GM21526 (cell line): ENCODE measurements at regions not wholly inside any gene's neighbourhood (a gene's known extent, or its start where the extent isn't known, plus 50 kb on each side); places are given as distances from the start of the nearest gene placed in this dataset.
"Not testable (repeated sequence)": the region's sequence is repeated elsewhere in the genome, so short reads cannot be mapped to it uniquely, and the experiment has no call there.

Source experiments
- ATAC-seq: cut with Tn5 transposase; IDR thresholded peaks from one replicate; pipeline ENCODE4 v1.9.1; 2021; ENCODE audit warnings: moderate library complexity; ENCODE audit not compliant: unreplicated experiment, low FRiP score

DNA sequence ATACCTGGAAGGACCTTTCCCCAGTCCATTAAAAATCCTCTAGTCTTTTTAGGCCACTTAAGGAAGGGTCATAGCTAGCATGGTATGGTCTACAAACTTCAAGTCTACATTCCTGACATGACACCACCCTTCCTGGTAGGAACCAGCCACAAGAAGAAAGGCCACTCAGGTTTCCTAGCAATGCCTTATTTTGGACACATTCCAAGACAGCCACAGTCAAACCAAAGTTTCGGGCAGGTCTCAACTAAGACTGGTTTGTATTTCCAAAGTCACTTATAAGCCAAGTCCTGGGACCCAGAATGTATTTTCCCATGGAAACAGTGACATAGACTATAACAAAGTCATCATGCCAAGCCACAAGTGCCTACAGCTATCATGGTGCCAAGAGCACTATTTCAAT lies 50.6 kb upstream of the SLC44A3 start:
- ATAC-seq, result no peak

DNA sequence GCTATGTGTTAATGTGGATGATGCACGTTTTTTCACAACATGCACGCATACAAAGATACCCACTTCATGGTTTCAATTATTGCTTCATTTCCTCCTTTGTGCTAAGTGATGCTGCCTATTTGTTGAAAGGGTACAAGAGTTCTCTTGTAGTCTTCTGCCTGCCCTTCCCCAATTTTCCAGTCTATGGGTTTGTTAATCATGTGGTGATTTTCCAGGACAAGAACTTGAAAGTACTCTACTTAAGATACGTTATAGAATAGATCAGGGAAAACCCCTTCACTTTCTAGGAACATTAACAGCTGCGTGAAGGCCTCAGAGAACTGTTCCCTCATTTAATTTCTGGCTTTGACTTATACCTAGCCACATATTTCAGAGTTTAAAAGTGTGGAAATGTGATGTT lies 52.1 kb upstream of the SLC44A3 start:
- no peak for ATAC-seq

DNA sequence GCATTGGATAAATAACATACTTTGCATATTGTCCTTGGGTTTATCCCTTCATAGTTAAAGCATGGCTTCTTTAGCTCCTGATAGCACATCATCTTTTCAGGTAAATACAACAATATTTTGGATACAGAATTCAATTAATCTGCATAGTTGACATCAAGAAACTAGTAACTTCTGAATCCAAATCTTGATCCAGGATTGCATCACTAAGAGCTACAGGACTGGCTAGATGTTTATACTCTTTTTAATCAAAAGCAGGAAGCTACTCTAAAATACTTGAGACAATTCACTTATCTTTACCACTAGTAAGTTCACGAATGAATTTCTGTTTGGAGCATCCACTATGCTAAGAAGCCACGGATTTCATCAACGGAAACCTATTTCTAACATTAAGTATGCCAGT lies 54.2 kb upstream of the SLC44A3 start:
- ATAC-seq, result no peak

DNA sequence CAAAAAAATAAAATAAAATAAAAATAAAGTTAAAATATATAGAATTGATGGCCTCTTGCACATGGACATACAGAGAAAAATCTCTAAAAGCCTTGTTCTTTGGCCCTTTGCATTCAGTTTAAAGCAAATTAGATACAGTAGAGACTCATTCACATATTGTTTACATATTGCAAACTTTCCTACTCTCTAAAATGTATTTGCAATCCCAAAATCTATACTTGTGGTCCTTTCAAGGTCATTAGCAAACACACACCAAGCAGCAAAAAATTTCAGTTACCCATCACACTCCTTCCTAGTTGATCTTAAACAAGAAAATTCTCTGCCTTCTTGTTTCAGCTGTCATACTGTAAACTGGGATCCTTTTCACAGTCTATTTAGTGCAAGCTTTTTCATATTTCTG lies 61.0 kb upstream of the SLC44A3 start:
- ATAC-seq, result no peak

GRCh38 chr1:94757931-94758330 lies 62.2 kb upstream of the SLC44A3 start:
- ATAC-seq, result no peak

DNA sequence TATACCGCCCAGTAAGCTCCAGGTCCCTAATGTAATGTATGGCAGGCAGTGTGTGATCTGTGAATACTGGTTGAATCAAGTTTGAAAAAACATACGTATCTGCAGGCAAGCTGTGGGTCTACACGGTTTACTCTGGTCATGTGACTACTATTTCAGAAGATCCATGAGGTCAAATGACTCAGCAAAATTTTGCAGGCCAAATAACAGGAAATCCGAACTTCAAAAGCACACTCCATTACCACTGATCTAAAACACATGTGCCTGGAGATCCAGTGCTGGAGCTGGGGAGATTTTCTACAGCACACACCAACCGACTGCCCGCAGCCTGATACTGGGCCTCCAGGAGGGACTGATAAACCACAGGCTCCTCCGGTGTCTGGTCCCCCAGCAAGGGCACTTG lies 64.5 kb upstream of the SLC44A3 start:
- no peak for ATAC-seq

GRCh38 chr1:94755016-94755415 lies 65.1 kb upstream of the SLC44A3 start:
- not testable (repeated sequence) for ATAC-seq

GRCh38 chr1:94754570-94754969 lies 65.6 kb upstream of the SLC44A3 start:
- no peak for ATAC-seq

DNA sequence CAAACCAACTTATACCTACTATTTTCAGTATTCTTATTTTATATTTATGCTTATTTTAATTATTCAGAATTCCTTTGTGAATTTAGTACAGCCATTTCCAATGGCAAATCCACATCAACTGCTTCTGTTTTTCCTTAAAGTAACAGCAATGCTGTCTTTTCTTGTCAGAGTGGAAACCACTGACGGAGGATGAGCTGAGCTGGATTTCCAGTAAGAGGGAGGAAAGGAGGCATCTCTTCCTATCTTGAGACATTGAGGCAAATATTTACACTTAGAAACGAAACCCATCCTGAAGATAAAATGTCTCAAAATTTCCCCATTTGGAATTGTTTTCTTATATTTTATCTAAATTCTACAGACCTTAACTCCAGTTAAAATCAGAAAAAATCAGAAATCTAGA lies 66.1 kb upstream of the SLC44A3 start:
- ATAC-seq, result no peak

DNA sequence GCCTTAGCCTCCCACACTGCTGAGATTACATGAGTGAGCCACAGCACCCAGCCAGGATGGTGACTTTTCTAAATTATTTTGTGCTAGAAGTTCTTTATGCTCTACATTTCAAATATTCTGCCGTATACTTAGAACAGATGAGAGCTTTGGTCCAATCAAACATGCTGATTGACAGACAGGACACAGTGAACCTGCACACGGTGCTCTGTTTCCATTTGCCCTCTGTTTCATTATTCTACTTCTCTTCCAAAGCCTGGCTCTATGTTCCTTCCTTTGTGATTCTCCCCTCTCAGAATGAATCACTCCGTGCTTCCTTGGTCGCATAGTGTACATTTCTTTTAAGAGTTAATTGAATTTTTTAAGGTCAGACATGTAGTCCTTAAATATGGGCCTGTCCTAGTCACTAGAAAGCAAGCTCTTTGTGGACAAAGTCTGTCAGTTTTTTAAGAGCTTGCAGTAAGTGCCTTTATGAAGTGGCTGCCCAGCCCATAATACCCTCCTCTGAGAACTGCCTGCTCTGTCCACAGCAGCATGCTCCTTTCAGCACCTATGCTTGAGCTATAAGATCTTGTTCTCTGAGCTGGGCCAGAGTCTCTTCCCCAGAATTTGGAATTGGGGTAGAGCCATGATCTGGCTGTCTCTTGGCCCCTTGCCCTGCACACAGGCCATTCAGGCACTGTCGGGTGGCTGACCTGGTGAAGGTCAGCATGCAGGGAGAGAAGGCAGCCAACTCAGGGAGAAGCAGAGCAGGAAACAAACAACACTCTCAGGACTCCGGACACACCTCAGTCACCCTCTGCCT lies 66.8 kb upstream of the SLC44A3 start:
- ATAC-seq, result no peak

DNA sequence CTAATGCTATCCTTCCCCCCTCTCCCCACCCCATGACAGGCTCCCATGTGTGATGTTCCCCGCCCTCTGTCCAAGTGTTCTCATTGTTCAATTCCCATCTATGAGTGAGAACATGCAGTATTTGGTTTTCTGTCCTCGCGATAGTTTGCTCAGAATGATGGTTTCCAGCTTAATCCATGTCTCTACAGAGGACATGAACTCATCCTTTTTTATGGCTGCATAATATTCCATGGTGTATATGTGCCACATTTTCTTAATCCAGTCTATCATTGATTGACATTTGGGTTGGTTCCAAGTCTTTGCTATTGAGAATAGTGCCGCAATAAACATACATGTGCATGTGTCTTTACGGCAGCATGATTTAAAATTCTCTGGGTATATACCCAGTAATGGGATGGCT lies 68.7 kb upstream of the SLC44A3 start:
- not testable (repeated sequence) for ATAC-seq

GRCh38 chr1:94746635-94747525 lies 73.3 kb upstream of the SLC44A3 start:
- ATAC-seq, result no peak

DNA sequence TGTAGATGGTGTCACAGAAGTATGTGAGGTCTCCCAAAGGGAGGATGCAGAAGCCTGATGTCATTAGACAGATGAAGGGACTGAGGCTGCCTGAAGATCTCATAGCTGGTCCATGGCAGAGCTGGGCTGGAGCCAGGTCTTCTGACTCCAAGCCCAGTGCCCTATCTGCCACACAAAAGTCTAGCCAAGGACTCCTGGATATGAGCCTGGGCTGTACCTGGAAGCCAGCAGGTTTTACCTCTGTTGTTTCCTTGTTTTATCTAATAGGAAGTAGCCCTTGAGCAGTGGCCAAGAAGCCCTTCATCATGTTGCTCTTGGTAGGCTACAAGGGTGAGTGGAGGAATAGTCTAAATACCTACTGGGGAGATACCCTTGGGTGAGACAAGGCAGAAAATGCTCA lies 74.4 kb upstream of the SLC44A3 start:
- no peak for ATAC-seq

DNA sequence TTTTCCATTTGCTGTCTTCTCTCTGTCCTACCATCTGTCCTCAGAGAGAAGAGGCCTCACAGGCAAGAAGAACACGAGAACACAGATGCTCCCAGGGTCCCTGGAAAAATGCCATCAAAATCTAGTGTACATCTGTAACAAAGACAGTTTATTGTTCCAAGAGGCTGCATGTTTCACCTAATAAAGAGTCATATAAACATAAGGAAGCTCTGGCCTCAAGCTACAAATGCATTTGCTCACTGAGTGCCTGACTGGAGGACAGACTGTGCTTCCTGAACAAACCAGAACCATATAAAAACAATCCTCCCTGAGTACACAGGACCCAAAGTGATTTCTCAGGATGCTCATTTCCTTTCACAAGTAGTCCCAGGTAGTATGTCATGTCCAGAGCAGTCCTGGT lies 76.3 kb upstream of the SLC44A3 start:
- ATAC-seq, result no peak

DNA sequence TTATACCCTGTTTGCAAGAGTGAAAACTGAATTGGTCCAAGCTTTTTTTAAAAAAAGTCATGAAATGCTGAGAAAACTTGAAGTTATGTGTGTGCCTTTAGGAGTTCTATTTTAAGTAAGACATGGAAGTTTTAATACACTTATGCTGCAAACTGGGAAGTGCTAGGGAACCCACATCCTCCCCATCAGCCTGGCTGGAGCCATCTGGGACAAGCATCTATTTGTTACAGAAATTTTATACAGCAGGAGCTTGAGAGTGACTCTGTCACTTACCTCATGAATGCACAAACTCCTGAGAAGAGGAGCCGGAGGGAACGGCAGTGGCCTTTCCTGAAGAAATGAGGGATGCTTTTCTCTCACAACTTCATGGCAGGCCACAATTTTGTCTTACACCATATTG lies 78.2 kb upstream of the SLC44A3 start:
- ATAC-seq, result no peak

DNA sequence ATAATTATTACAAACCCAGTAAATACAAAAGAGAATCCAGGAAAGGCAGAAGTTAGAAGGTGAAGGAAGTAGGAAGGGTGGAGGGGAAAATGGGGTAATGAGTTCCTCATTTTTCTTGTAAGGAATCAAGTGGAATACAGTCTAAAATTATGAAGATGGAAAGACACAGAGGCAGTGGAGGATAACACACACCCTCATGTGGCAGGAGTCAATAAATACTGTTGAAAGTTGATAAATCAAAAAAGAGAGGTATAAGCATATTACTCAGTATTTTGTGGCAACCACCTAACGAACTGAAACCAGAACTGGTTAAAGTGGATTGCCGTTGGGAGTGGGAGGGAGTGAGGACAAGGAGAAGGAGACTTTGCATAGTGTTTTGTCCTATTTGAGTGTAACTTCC lies 78.6 kb upstream of the SLC44A3 start:
- no peak for ATAC-seq

DNA sequence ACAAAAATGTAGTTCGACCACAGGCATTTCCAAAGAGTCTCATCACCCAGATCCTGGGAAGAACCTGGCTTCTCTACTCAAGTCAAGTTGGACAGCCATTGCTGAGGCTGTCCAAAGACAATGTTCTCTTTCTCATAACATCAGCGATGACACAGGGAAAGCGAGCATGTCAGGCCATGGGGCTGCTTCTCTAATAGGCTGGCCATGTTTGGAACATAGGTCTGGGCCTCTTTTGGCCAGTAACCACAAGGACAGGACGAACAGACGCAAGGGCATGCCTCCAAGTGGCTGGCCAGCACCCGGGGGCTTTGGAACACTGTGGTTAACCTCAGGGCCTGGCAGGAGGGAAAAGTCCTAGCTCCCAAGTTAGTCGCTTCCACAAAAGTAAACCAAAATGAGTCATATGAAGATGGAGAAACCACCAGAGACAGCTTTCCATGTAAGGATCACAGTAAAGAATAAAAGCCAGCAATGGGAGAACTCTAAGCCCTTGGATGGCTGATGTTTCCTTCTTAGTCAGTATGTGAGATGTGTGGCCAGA lies 80.6 kb upstream of the SLC44A3 start:
- no peak for ATAC-seq

DNA sequence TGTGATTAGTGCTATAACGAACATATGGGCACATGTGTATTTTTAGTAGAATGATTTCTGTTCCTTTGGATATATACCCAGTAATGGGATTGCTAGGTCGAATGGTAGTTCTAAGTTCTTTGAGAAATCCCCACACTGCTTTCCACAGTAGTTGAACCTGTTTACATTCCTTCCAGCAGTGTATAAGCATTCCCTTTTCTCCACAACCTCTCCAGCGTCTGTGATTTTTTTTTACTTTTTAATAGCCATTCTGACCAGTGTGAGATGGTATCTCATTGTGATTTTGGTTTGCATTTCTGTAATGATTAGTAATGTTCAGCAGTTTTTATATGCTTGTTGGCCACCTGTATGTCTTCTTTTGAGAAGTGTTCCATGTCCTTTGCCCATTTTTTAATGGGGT lies 81.8 kb upstream of the SLC44A3 start:
- ATAC-seq, result no peak

- ATAC-seq, result no peak
These were observed 82.8 kb upstream of the SLC44A3 start for GRCh38 chr1:94737124-94737998.

DNA sequence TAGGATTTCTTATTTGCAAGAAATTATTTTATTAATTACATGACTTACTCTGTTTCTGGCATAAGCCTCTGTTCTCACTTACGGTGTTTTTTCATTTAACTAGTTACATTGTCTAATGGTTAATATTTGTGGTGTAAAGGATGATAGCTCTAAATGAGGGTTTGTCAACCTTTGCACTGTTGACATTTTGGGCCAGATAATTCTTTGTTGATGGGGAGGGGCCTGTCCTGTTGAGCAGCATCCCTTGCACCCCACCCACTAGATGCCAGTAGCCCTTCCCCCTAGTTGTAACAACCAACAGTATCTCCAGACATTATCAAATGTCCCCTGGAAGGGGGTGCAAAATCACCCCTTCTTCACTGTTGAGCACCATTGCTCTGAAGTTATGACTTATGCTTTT lies 83.6 kb upstream of the SLC44A3 start:
- no peak for ATAC-seq

DNA sequence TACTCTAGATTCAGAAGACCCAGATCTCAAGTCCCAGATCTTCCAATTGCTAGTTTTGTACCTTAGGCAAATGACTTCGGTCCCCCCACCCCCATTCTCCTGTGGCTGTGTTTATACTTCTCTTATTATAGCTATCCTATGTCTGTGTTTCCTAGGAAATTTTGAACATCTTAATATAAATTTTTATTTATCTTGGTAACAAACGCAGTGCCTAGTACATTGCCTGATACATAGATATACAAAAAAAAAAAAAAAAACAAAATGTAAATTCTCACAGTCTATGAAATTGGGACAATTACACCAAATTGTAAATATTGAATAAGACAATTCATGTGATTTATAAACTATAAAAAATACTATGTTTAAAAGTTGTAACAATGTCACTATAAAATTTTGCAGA lies 84.1 kb upstream of the SLC44A3 start:
- no peak for ATAC-seq
